Activated T-helper 1 cell treated with anti-CD3 and anti-CD28 coated beads, Interleukin-12 subunit alpha, Interleukin-12 subunit beta, Interleukin-2, Interleukin-4 antibody, amounts not matched to agents 30 ng/mL and 10 ng/mL and 1 ng/mL, durations not matched to agents 14 hours and 24 hours and 36 hours (primary cell): ENCODE measurements at regions not wholly inside any gene's neighbourhood (a gene's known extent, or its start where the extent isn't known, plus 50 kb on each side); places are given as distances from the start of the nearest gene placed in this dataset.

Experiments
- DNase-seq: peaks from one replicate; pipeline ENCODE4 v3.0.0; 2021; ENCODE audit warnings: low spot score
- H3K27ac Mint-ChIP-seq: one replicate; pipeline ENCODE4 v1.8.0; 2021; ENCODE audit warnings: mild to moderate bottlenecking, mixed read lengths
- H3K27me3 Mint-ChIP-seq: one replicate; pipeline ENCODE4 v1.8.0; 2022; ENCODE audit warnings: mild to moderate bottlenecking, moderate library complexity, mixed read lengths; ENCODE audit not compliant: insufficient read depth
- H3K36me3 Mint-ChIP-seq: one replicate; pipeline ENCODE4 v1.8.0; 2021; ENCODE audit warnings: low read depth, mixed read lengths
- H3K4me1 Mint-ChIP-seq: one replicate; pipeline ENCODE4 v1.8.0; 2021; ENCODE audit warnings: low read depth, mixed read lengths
- H3K4me3 Mint-ChIP-seq: one replicate; pipeline ENCODE4 v1.8.0; 2021; ENCODE audit warnings: mild to moderate bottlenecking, moderate library complexity, mixed read lengths
- H3K9me3 Mint-ChIP-seq: one replicate; pipeline ENCODE4 v1.8.0; 2021; ENCODE audit warnings: mixed read lengths
- intact Hi-C: fragments of 100-400 bp; cut with micrococcal nuclease; formaldehyde crosslinking; loops from one replicate; pipeline ENCODE4 v1.15.1; 2024

DNA sequence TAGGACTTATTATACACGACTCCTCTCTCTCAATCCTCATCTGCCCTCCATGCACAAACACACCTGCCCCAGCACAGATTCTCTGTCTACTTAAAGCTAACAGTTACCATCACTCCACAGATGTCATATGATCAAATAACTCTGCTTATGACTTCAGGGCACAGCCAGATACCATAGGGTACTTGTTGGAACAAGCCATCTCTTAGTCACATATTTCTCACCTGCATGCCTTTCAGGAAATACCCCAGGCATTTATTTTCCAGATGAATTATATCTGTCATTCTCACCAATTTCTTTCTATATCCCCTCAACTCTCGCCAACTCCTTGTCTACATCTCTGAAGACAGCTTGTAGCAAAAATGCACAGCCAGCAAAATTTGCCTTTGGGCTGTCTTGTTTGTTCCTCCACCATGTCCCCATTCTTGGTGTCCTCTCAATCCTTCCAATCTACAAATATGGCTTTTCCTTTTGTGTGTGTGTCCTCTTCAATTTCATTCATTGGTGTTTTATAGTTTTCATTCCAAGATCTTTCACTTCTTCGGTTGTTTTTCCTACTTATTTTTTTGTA is 353.9 kb upstream of the CAMK1G start:
- intact Hi-C loops = no loop called here
- no peaks in the 10 kb centered on the region for H3K36me3 Mint-ChIP-seq
- no peak overlapping the region for H3K27ac Mint-ChIP-seq
- H3K9me3 Mint-ChIP-seq = peaks cover 3% of the 10 kb centered on the region
- H3K27me3 Mint-ChIP-seq = peaks cover 5% of the 10 kb centered on the region
- H3K4me1 Mint-ChIP-seq = no peaks in the 10 kb centered on the region
- no peak overlapping the region for H3K4me3 Mint-ChIP-seq
- DNase-seq = no peak

DNA sequence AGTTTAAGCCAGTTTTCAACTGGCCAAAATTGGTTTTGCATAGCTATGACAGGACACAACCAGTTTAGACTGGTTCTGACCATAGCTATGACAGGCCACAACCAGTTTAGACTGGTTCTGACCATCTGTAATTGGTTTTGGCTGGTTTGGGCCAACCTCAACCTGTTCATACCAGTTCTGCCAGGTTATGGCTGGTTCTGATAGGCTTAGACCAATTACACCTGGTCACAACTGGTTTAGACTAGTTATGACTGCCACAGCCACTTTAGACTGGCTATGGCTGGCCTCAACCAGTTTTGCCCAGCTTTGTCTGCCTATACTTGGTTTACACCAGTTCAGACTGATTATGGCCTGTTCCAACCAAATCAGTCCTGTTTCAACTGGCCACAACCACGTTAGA is 353.2 kb upstream of the CAMK1G start:
- no peak overlapping the region for H3K27ac Mint-ChIP-seq
- no peak overlapping the region for H3K4me3 Mint-ChIP-seq
- no peaks in the 10 kb centered on the region for H3K4me1 Mint-ChIP-seq
- peaks cover 5% of the 10 kb centered on the region for H3K27me3 Mint-ChIP-seq
- DNase-seq = no peak
- H3K36me3 Mint-ChIP-seq = no peaks in the 10 kb centered on the region
- intact Hi-C loops = no loop called here
- H3K9me3 Mint-ChIP-seq = peaks cover 3% of the 10 kb centered on the region

GRCh38 chr1:209231476-209232156 is 351.9 kb upstream of the CAMK1G start:
- no peak for DNase-seq
- Mint-ChIP-seq H3K36me3 (no peaks in the 10 kb centered on the region), H3K4me1 (no peaks in the 10 kb centered on the region), H3K27ac (no peak overlapping the region), H3K27me3 (peaks cover 5% of the 10 kb centered on the region), H3K4me3 (no peak overlapping the region), H3K9me3 (peaks cover 3% of the 10 kb centered on the region)
- intact Hi-C loops = no loop called here

DNA sequence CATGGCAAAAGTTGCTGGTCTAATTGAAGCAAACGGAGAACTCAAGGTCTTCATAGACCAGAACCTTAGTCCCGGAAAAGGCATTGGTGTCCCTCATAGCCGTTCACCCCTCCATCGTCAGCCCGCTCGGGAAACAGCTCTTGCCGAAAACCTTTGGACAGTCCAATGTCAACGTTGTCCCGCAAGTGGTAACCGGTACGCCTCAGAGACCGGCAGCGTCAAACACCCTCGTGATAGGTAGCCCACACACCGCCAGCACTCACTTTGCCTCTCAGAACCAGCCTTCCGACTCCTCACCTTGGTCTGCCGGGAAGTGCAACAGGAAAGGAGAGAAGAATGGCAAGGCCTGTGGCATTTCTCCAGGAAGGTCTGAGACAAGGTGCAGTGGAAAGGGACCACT is 351.3 kb upstream of the CAMK1G start:
- H3K36me3 Mint-ChIP-seq = no peaks in the 10 kb centered on the region
- H3K4me1 Mint-ChIP-seq = no peaks in the 10 kb centered on the region
- peaks cover 5% of the 10 kb centered on the region for H3K27me3 Mint-ChIP-seq
- no peak overlapping the region for H3K4me3 Mint-ChIP-seq
- peaks cover 3% of the 10 kb centered on the region for H3K9me3 Mint-ChIP-seq
- intact Hi-C loops = no loop called here
- no peak overlapping the region for H3K27ac Mint-ChIP-seq
- DNase-seq = no peak

- peaks cover 2% of the 10 kb centered on the region for H3K27me3 Mint-ChIP-seq
- no peaks in the 10 kb centered on the region for H3K36me3 Mint-ChIP-seq
- intact Hi-C loops = no loop called here
- H3K4me3 Mint-ChIP-seq = no peak overlapping the region
- no peak for DNase-seq
- peaks cover 3% of the 10 kb centered on the region for H3K9me3 Mint-ChIP-seq
- no peaks in the 10 kb centered on the region for H3K4me1 Mint-ChIP-seq
- no peak overlapping the region for H3K27ac Mint-ChIP-seq
Measured at GRCh38 chr1:209232759-209233158, 350.8 kb upstream of the CAMK1G start.

- Mint-ChIP-seq H3K4me1 (no peaks in the 10 kb centered on the region), H3K36me3 (no peaks in the 10 kb centered on the region), H3K27me3 (peaks cover 2% of the 10 kb centered on the region), H3K27ac (no peak overlapping the region), H3K9me3 (peaks cover 3% of the 10 kb centered on the region), H3K4me3 (no peak overlapping the region)
- DNase-seq = no peak
- intact Hi-C loops = no loop called here
Measured at GRCh38 chr1:209235166-209235565, 348.3 kb upstream of the CAMK1G start.

GRCh38 chr1:209238356-209238755 is 345.2 kb upstream of the CAMK1G start:
- no peak for DNase-seq
- H3K36me3 Mint-ChIP-seq = no peaks in the 10 kb centered on the region
- peaks cover 2% of the 10 kb centered on the region for H3K27me3 Mint-ChIP-seq
- H3K9me3 Mint-ChIP-seq = no peaks in the 10 kb centered on the region
- H3K4me1 Mint-ChIP-seq = no peaks in the 10 kb centered on the region
- H3K4me3 Mint-ChIP-seq = no peak overlapping the region
- intact Hi-C loops = no loop called here
- no peak overlapping the region for H3K27ac Mint-ChIP-seq

DNA sequence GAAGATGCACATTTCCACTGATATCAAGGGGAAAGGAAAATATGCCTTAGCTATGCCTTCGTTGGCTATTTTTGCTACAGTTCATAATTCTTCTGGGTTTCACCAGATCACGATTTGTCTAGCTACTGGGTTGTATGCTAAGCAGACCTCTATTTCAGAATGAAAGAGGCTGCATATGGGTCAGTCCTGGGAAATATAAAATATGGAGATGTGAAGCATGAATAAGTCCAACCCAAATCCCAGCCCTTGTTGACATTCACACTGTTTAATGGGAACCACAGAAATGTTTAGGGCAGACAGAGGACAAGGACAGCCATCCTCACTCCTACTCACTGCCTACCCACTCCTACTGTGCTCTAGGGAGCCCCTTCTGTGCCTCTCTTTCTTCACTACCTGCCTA is 343.2 kb upstream of the CAMK1G start:
- H3K4me1 Mint-ChIP-seq = no peaks in the 10 kb centered on the region
- H3K27me3 Mint-ChIP-seq = peaks cover 2% of the 10 kb centered on the region
- intact Hi-C loops = no loop called here
- no peaks in the 10 kb centered on the region for H3K9me3 Mint-ChIP-seq
- no peaks in the 10 kb centered on the region for H3K36me3 Mint-ChIP-seq
- no peak overlapping the region for H3K27ac Mint-ChIP-seq
- H3K4me3 Mint-ChIP-seq = no peak overlapping the region
- no peak for DNase-seq

- Mint-ChIP-seq H3K4me1 (no peaks in the 10 kb centered on the region), H3K36me3 (no peaks in the 10 kb centered on the region), H3K27ac (no peak overlapping the region), H3K27me3 (peaks cover 2% of the 10 kb centered on the region), H3K9me3 (no peaks in the 10 kb centered on the region), H3K4me3 (no peak overlapping the region)
- no peak for DNase-seq
- intact Hi-C loops = no loop called here
Measured at GRCh38 chr1:209241487-209241886, 342.0 kb upstream of the CAMK1G start.

GRCh38 chr1:209248649-209249279 is 334.8 kb upstream of the CAMK1G start:
- peak; percentile 6 for DNase-seq
- Mint-ChIP-seq H3K27me3 (peaks cover 2% of the 10 kb centered on the region), H3K36me3 (no peaks in the 10 kb centered on the region), H3K4me3 (no peak overlapping the region), H3K4me1 (no peaks in the 10 kb centered on the region), H3K9me3 (no peaks in the 10 kb centered on the region), H3K27ac (no peak overlapping the region)
- intact Hi-C loops = loop anchor here (1.0 to 2.0 kb wide), 3 partner anchors 46 to 596 kb away; no protein-coding TSS in a partner anchor

GRCh38 chr1:209249280-209249670 is 334.2 kb upstream of the CAMK1G start:
- intact Hi-C loops = loop anchor here (2.0 kb wide), 2 partner anchors 46 to 318 kb away; no protein-coding TSS in a partner anchor
- Mint-ChIP-seq H3K9me3 (no peaks in the 10 kb centered on the region), H3K4me3 (no peak overlapping the region), H3K4me1 (no peaks in the 10 kb centered on the region), H3K36me3 (no peaks in the 10 kb centered on the region), H3K27me3 (peaks cover 2% of the 10 kb centered on the region), H3K27ac (no peak overlapping the region)
- no peak for DNase-seq

DNA sequence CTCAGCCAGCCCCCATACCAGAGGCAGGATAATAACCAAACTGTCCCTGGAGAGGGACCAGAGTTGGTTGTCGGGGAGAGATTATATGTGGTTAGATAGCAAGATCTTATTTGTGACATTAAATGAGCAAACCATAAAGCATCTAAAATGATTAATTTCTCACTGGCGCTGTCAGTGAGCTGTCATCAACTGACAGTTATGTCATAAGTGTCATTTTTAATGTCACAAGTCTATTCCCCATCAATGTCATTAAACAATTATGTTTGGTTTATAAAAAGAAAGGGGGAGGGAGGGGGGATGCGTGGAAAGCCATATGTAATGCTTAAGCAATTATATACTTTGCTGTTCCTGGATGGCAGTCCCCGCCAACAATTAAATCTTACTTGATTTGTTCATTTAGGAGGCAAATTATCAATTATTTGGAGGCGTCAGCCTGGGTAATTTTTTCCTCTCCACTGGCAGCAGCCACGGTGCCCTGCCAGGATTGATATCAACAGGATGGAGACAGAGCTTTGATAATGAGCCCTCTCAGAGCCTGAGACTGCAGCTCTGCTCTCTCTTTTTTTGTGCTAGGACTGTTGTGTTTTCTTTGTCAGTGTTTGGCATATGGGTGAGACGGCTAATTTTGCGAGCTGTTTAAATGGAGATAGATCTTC is 333.6 kb upstream of the CAMK1G start:
- no peak overlapping the region for H3K4me3 Mint-ChIP-seq
- peaks cover 2% of the 10 kb centered on the region for H3K27me3 Mint-ChIP-seq
- no peaks in the 10 kb centered on the region for H3K9me3 Mint-ChIP-seq
- no peak for DNase-seq
- H3K4me1 Mint-ChIP-seq = no peaks in the 10 kb centered on the region
- intact Hi-C loops = loop anchor here (2.0 kb wide), 2 partner anchors 47 to 317 kb away; no protein-coding TSS in a partner anchor
- no peaks in the 10 kb centered on the region for H3K36me3 Mint-ChIP-seq
- H3K27ac Mint-ChIP-seq = no peak overlapping the region
